SK-N-SH treated with all-trans-retinoic acid at 6 μM for 48 hours (cell line): ENCODE measurements at regions not wholly inside any gene's neighbourhood (a gene's known extent, or its start where the extent isn't known, plus 50 kb on each side); places are given as distances from the start of the nearest gene placed in this dataset.

ENCODE experiments used
- ATAC-seq: fragments of 200-7000 bp; cut with Tn5 transposase; 3 replicates; pipeline ENCODE4 v1.9.1; 2020; ENCODE audit warnings: mild to moderate bottlenecking, moderate library complexity
- ARNTL ChIP-seq: fragments of 450-650 bp; formaldehyde crosslinking; IDR thresholded peaks from 2 replicates; pipeline ENCODE4 v1.5.0; 2020; ENCODE audit warnings: low read depth, mild to moderate bottlenecking, moderate library complexity, borderline replicate concordance
- BACH2 ChIP-seq: fragments of 250-450 bp; sonication (Bioruptor Pico); IDR thresholded peaks from 2 replicates; pipeline ENCODE4 v1.9.0; 2021; ENCODE audit warnings: mild to moderate bottlenecking, borderline replicate concordance
- CSDC2 ChIP-seq: fragments of 250-450 bp; sonication (Bioruptor Pico); IDR thresholded peaks from 2 replicates; pipeline ENCODE4 v1.5.0; 2020; ENCODE audit warnings: mild to moderate bottlenecking, moderate library complexity
- ESRRG ChIP-seq: fragments of 250-450 bp; sonication (Bioruptor Pico); IDR thresholded peaks from 2 replicates; pipeline ENCODE4 v1.6.1; 2021; ENCODE audit warnings: mild to moderate bottlenecking
- GLIS3 ChIP-seq: fragments of 250-450 bp; sonication (Bioruptor Pico); IDR thresholded peaks from 2 replicates; pipeline ENCODE4 v1.5.0; 2020; ENCODE audit warnings: mild to moderate bottlenecking, moderate library complexity
- ISL1 ChIP-seq: fragments of 250-450 bp; sonication (Bioruptor Pico); IDR thresholded peaks from 2 replicates; pipeline ENCODE4 v2.1.2; 2022; ENCODE audit warnings: mild to moderate bottlenecking, moderate library complexity
- OSR1 ChIP-seq: fragments of 250-450 bp; sonication (Bioruptor Pico); IDR thresholded peaks from 2 replicates; pipeline ENCODE4 v1.8.0; 2022; ENCODE audit warnings: moderate library complexity, mild to moderate bottlenecking, inconsistent platforms
- PPARA ChIP-seq: fragments of 250-450 bp; sonication (Bioruptor Pico); IDR thresholded peaks from 2 replicates; pipeline ENCODE4 v1.5.0; 2020; ENCODE audit warnings: mild to moderate bottlenecking, borderline replicate concordance
- RARB ChIP-seq: fragments of 250-450 bp; sonication (Bioruptor Pico); IDR thresholded peaks from 2 replicates; pipeline ENCODE4 v1.8.0; 2021; ENCODE audit warnings: mild to moderate bottlenecking, moderate library complexity
- SNAI2 ChIP-seq: fragments of 250-450 bp; sonication (Bioruptor Pico); IDR thresholded peaks from 2 replicates; pipeline ENCODE4 v1.5.0; 2020; ENCODE audit warnings: mild to moderate bottlenecking, moderate library complexity
- TCF4 ChIP-seq: fragments of 250-450 bp; sonication (Bioruptor Pico); IDR thresholded peaks from 2 replicates; pipeline ENCODE4 v1.8.0; 2021; ENCODE audit warnings: mild to moderate bottlenecking, moderate library complexity, borderline replicate concordance
- TOX ChIP-seq: fragments of 250-450 bp; sonication (Bioruptor Pico); IDR thresholded peaks from 2 replicates; pipeline ENCODE4 v1.8.0; 2021; ENCODE audit warnings: mild to moderate bottlenecking, moderate library complexity, borderline replicate concordance
- ZC3H10 ChIP-seq: fragments of 250-450 bp; sonication (Bioruptor Pico); IDR thresholded peaks from 2 replicates; pipeline ENCODE4 v1.5.1; 2021; ENCODE audit warnings: mild to moderate bottlenecking, moderate library complexity
- ZFP3 ChIP-seq: fragments of 250-450 bp; sonication (Bioruptor Pico); IDR thresholded peaks from 2 replicates; pipeline ENCODE4 v1.5.0; 2020; ENCODE audit warnings: mild to moderate bottlenecking, moderate library complexity
- ZFP30 ChIP-seq: fragments of 450-650 bp; formaldehyde crosslinking; IDR thresholded peaks from 2 replicates; pipeline ENCODE4 v1.5.0; 2022; ENCODE audit warnings: mild to moderate bottlenecking, moderate library complexity
- ZNF565 ChIP-seq: fragments of 450-650 bp; formaldehyde crosslinking; conservative IDR thresholded peaks from 2 replicates; pipeline ENCODE4 v1.5.0; 2020; ENCODE audit warnings: low read depth, mild to moderate bottlenecking, moderate library complexity
- ZNF8 ChIP-seq: fragments of 450-650 bp; formaldehyde crosslinking; IDR thresholded peaks from 2 replicates; pipeline ENCODE4 v1.5.0; 2020; ENCODE audit warnings: mild to moderate bottlenecking, moderate library complexity
- TF ChIP-seq, protein P1 (sequence below): fragments of 250-450 bp; sonication (Bioruptor Pico); IDR thresholded peaks from 2 replicates; pipeline ENCODE4 v1.8.0; 2021; ENCODE audit warnings: low read depth, mild to moderate bottlenecking, moderate library complexity, borderline replicate concordance
- TF ChIP-seq, protein P2 (sequence below): fragments of 250-450 bp; sonication (Bioruptor Pico); IDR thresholded peaks from 2 replicates; pipeline ENCODE4 v1.8.0; 2020; ENCODE audit warnings: mild to moderate bottlenecking, moderate library complexity, borderline replicate concordance
- TF ChIP-seq, protein P3 (sequence below): fragments of 250-450 bp; sonication (Bioruptor Pico); IDR thresholded peaks from 2 replicates; pipeline ENCODE4 v1.5.1; 2021; ENCODE audit warnings: mild to moderate bottlenecking, moderate library complexity
- TF ChIP-seq, protein P4 (sequence below): fragments of 250-450 bp; sonication (Bioruptor Pico); IDR thresholded peaks from 2 replicates; pipeline ENCODE4 v1.5.1; 2020; ENCODE audit warnings: low read depth, mild to moderate bottlenecking, moderate library complexity
- TF ChIP-seq, protein P5 (sequence below): fragments of 250-450 bp; sonication (Bioruptor Pico); IDR thresholded peaks from 2 replicates; pipeline ENCODE4 v1.5.0; 2020; ENCODE audit warnings: mild to moderate bottlenecking, moderate library complexity

DNA sequence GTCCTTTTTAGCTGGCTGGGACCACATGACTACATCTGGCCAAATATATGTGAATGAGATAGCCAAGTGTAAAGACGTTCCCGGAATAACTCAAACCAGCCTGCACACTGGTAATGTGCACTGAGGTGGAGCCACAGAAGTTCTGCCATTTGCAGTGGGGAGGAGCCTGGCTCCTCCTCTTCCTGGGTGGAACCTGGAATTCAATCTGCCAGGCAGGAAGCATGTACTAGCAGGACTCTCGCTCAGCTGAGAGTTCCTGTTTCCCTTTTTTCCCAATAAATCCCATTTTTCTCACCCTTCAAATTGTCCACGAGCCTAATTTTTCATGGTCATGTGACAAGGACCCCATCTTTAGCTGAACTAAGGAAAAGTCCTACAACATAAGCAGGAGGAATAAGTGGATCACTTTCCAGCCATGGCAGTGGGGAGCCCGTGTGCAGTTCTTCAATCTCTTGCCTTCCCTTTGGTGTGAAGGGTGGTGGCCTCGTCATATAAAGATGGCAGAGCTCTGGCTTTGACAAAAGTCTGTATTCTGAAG lies 183.2 kb downstream of the UXS1 start (continued):
- TF ChIP-seq, protein P1, sequence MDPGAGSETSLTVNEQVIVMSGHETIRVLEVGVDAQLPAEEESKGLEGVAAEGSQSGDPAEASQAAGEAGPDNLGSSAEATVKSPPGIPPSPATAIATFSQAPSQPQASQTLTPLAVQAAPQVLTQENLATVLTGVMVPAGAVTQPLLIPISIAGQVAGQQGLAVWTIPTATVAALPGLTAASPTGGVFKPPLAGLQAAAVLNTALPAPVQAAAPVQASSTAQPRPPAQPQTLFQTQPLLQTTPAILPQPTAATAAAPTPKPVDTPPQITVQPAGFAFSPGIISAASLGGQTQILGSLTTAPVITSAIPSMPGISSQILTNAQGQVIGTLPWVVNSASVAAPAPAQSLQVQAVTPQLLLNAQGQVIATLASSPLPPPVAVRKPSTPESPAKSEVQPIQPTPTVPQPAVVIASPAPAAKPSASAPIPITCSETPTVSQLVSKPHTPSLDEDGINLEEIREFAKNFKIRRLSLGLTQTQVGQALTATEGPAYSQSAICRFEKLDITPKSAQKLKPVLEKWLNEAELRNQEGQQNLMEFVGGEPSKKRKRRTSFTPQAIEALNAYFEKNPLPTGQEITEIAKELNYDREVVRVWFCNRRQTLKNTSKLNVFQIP (CRISPR knock-in tag), result no peak
- TF ChIP-seq ZNF8 (CRISPR knock-in tag) (no peak), BACH2 (CRISPR knock-in tag) (no peak), ZC3H10 (CRISPR knock-in tag) (no peak)

DNA sequence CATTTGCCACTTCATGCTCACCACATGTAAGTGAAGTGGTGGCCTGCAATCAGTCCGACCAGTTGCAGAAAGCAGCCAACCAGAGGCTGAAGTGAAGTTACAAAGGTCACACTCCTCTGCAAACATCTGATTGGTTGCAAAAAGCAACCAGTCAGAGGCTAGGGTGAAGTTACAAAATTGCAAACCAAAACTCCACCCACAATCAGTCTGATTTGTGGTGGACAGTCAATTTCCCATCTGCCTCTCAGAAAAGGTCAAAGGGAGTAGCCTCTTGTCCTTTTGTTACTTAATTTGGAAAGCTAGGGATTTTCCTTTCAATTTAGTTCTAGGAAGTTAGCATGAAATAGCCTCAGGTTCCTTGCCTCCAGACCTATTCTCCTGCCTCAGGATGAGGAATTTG lies 185.0 kb downstream of the UXS1 start:
- TF ChIP-seq TOX (CRISPR knock-in tag) (no peak), PPARA (CRISPR knock-in tag) (no peak), ZNF8 (CRISPR knock-in tag) (no peak), SNAI2 (no peak), BACH2 (CRISPR knock-in tag) (no peak)
- ATAC-seq, result no peak

DNA sequence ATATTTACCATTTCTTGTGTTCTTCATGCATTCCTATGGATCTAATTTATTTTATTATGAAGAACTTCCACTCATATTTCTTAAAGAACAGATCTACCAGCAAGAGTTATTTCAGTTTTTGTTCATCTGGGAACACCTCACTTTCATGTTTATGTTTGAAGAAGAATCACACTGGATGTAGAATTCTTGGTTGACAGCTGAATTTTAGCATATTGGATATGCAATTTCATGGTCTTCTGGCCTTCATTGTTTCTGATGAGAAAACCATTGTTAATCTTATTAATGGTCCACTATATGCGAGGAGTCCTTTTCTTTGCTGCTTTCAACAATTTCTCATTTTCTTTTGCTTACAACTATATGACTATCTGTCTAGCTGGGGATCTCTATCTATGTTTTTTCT lies 189.2 kb downstream of the UXS1 start:
- no peak for TF ChIP-seq CSDC2 (CRISPR knock-in tag)
- no peak for TF ChIP-seq GLIS3 (CRISPR knock-in tag)
- TF ChIP-seq, protein P2, sequence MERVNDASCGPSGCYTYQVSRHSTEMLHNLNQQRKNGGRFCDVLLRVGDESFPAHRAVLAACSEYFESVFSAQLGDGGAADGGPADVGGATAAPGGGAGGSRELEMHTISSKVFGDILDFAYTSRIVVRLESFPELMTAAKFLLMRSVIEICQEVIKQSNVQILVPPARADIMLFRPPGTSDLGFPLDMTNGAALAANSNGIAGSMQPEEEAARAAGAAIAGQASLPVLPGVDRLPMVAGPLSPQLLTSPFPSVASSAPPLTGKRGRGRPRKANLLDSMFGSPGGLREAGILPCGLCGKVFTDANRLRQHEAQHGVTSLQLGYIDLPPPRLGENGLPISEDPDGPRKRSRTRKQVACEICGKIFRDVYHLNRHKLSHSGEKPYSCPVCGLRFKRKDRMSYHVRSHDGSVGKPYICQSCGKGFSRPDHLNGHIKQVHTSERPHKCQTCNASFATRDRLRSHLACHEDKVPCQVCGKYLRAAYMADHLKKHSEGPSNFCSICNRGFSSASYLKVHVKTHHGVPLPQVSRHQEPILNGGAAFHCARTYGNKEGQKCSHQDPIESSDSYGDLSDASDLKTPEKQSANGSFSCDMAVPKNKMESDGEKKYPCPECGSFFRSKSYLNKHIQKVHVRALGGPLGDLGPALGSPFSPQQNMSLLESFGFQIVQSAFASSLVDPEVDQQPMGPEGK (CRISPR knock-in tag), result no peak
- no peak for TF ChIP-seq ZC3H10 (CRISPR knock-in tag)
- no peak for TF ChIP-seq ISL1 (CRISPR knock-in tag)
- TF ChIP-seq, protein P3, sequence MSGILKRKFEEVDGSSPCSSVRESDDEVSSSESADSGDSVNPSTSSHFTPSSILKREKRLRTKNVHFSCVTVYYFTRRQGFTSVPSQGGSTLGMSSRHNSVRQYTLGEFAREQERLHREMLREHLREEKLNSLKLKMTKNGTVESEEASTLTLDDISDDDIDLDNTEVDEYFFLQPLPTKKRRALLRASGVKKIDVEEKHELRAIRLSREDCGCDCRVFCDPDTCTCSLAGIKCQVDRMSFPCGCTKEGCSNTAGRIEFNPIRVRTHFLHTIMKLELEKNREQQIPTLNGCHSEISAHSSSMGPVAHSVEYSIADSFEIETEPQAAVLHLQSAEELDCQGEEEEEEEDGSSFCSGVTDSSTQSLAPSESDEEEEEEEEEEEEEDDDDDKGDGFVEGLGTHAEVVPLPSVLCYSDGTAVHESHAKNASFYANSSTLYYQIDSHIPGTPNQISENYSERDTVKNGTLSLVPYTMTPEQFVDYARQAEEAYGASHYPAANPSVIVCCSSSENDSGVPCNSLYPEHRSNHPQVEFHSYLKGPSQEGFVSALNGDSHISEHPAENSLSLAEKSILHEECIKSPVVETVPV (CRISPR knock-in tag), result no peak
- no peak for ATAC-seq

DNA sequence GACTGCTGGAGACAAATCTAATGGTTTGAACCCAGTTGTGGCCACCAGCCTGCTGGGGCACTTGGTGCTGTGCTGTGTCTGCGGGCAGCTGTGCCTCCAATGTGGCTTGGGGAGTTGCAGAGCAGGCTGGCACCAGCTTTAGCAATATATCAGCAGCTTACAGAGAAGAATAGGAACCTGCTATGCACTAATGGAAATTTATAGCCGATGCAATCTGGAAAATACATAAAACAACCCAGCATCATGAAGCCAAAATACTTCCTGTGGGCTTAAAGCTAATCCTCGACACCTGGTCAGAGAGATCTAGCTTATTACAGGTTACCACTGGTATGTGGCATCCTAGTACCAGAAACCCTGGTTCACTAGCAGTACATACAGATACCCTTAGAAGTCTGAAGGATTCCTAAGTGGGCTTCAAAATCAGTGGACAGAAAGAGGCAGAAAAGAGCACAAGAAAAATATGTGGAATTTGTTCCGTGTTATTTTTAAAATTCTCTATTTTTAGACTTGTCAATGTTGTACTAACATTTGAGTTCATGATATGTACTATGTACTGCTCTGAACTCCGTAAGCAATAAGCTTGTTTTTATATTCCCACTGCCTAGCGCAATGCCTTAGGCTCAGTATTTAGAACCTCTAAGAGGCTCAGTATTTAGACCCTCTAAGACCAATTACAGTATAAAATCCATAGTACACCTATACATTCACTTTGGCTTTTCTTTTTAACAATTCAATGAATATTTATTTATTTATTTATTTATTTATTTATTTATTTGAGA lies 194.7 kb downstream of the UXS1 start:
- no peak for ATAC-seq
- TF ChIP-seq ZFP3 (CRISPR knock-in tag) (no peak), TCF4 (CRISPR knock-in tag) (no peak), RARB (CRISPR knock-in tag) (no peak), ISL1 (CRISPR knock-in tag) (no peak), ZFP30 (CRISPR knock-in tag) (no peak), PPARA (CRISPR knock-in tag) (no peak), TOX (CRISPR knock-in tag) (no peak), GLIS3 (CRISPR knock-in tag) (no peak), ZNF565 (CRISPR knock-in tag) (no peak), ZC3H10 (CRISPR knock-in tag) (no peak), ZNF8 (CRISPR knock-in tag) (no peak), OSR1 (CRISPR knock-in tag) (no peak), ARNTL (CRISPR knock-in tag) (no peak), ESRRG (CRISPR knock-in tag) (no peak), CSDC2 (CRISPR knock-in tag) (no peak)
- TF ChIP-seq, protein P4, sequence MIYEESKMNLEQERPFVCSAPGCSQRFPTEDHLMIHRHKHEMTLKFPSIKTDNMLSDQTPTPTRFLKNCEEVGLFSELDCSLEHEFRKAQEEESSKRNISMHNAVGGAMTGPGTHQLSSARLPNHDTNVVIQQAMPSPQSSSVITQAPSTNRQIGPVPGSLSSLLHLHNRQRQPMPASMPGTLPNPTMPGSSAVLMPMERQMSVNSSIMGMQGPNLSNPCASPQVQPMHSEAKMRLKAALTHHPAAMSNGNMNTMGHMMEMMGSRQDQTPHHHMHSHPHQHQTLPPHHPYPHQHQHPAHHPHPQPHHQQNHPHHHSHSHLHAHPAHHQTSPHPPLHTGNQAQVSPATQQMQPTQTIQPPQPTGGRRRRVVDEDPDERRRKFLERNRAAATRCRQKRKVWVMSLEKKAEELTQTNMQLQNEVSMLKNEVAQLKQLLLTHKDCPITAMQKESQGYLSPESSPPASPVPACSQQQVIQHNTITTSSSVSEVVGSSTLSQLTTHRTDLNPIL (CRISPR knock-in tag), result no peak
- TF ChIP-seq, protein P5, sequence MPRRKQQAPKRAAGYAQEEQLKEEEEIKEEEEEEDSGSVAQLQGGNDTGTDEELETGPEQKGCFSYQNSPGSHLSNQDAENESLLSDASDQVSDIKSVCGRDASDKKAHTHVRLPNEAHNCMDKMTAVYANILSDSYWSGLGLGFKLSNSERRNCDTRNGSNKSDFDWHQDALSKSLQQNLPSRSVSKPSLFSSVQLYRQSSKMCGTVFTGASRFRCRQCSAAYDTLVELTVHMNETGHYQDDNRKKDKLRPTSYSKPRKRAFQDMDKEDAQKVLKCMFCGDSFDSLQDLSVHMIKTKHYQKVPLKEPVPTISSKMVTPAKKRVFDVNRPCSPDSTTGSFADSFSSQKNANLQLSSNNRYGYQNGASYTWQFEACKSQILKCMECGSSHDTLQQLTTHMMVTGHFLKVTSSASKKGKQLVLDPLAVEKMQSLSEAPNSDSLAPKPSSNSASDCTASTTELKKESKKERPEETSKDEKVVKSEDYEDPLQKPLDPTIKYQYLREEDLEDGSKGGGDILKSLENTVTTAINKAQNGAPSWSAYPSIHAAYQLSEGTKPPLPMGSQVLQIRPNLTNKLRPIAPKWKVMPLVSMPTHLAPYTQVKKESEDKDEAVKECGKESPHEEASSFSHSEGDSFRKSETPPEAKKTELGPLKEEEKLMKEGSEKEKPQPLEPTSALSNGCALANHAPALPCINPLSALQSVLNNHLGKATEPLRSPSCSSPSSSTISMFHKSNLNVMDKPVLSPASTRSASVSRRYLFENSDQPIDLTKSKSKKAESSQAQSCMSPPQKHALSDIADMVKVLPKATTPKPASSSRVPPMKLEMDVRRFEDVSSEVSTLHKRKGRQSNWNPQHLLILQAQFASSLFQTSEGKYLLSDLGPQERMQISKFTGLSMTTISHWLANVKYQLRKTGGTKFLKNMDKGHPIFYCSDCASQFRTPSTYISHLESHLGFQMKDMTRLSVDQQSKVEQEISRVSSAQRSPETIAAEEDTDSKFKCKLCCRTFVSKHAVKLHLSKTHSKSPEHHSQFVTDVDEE (CRISPR knock-in tag), result no peak
- TF ChIP-seq, protein P2 (CRISPR knock-in tag), result no peak
- TF ChIP-seq, protein P1 (CRISPR knock-in tag), result no peak
